Suprapubic skin (tissue), 4 donors: ENCODE measurements at regions not wholly inside any gene's neighbourhood (a gene's known extent, or its start where the extent isn't known, plus 50 kb on each side); places are given as distances from the start of the nearest gene placed in this dataset.
"Not testable (repeated sequence)": the region's sequence is repeated elsewhere in the genome, so short reads cannot be mapped to it uniquely, and the experiment has no call there.

ENCODE experiments used
- DNase-seq, 2 donors: peaks; one replicate each; pipeline ENCODE4 v3.0.0-alpha.2; 2019; ENCODE audit warnings: low spot score in 2 of 2
- H3K27ac ChIP-seq: fragments of 200-600 bp; sonication (generic); one replicate; pipeline ENCODE4 v1.5.1; 2019
- H3K27me3 ChIP-seq: fragments of 200-600 bp; sonication (generic); one replicate; pipeline ENCODE4 v1.5.1; 2019
- H3K36me3 ChIP-seq: fragments of 200-600 bp; sonication (generic); one replicate; pipeline ENCODE4 v1.5.1; 2019
- H3K4me1 ChIP-seq: fragments of 200-600 bp; sonication (generic); one replicate; pipeline ENCODE4 v1.5.1; 2019
- H3K4me3 ChIP-seq: fragments of 200-600 bp; sonication (generic); one replicate; pipeline ENCODE4 v1.5.1; 2019; ENCODE audit warnings: mild to moderate bottlenecking
- H3K9me3 ChIP-seq: fragments of 200-600 bp; sonication (generic); one replicate; pipeline ENCODE4 v1.5.1; 2019
- CTCF ChIP-seq, 2 donors: fragments of 200-600 bp in 1 of 2; fragments of 450-650 bp in 1 of 2; sonication (generic) in 1 of 2; IDR thresholded peaks; one replicate each; pipeline ENCODE4 v1.5.1; 2016 to 2019; ENCODE audit warnings: antibody characterized with exemption in 2 of 2, mild to moderate bottlenecking in 1 of 2, moderate library complexity in 1 of 2
- EP300 ChIP-seq: sonication (generic); formaldehyde crosslinking; IDR thresholded peaks from one replicate; pipeline ENCODE4 v1.6.1; 2017; ENCODE audit warnings: antibody characterized with exemption
- POLR2A ChIP-seq, 2 donors: fragments of 450-650 bp; IDR thresholded peaks; one replicate each; pipeline ENCODE4 v1.6.1; 2017; ENCODE audit warnings: antibody characterized with exemption in 2 of 2, mild to moderate bottlenecking in 2 of 2, moderate library complexity in 2 of 2
- POLR2AphosphoS5 ChIP-seq, 3 donors: sonication (generic); formaldehyde crosslinking; IDR thresholded peaks; one replicate each; pipeline ENCODE4 v1.6.1; 2017; ENCODE audit warnings: antibody characterized with exemption in 3 of 3
- WGBS: methylation state at CpG from one replicate; pipeline ENCODE4 v1.1.5; 2018; 5-methylcytosine and 5-hydroxymethylcytosine counted together

- Histone ChIP-seq H3K36me3 (no peaks in the 10 kb centered on the region), H3K9me3 (no peaks in the 10 kb centered on the region), H3K27me3 (no peaks in the 10 kb centered on the region), H3K27ac (no peak overlapping the region), H3K4me3 (no peak overlapping the region), H3K4me1 (no peaks in the 10 kb centered on the region)
- WGBS = 73% methylated on average over 3 of the region's 3 CpGs
- TF ChIP-seq CTCF (IDR thresholded peaks at IDR 0.05) (no peak), EP300 (no peak), POLR2AphosphoS5 (IDR thresholded peaks at IDR 0.05) (no peak), POLR2A (IDR thresholded peaks at IDR 0.05) (no peak)
- DNase-seq = no peak
Observed at GRCh38 chr9:32171339-32171738, 213.1 kb upstream of the ACO1 start.

- Histone ChIP-seq H3K9me3 (no peaks in the 10 kb centered on the region), H3K4me3 (no peak overlapping the region), H3K36me3 (no peaks in the 10 kb centered on the region), H3K27me3 (no peaks in the 10 kb centered on the region), H3K4me1 (no peaks in the 10 kb centered on the region), H3K27ac (no peak overlapping the region)
- no peak for DNase-seq
- TF ChIP-seq EP300 (no peak), POLR2AphosphoS5 (IDR thresholded peaks at IDR 0.05) (no peak), CTCF (IDR thresholded peaks at IDR 0.05) (no peak), POLR2A (IDR thresholded peaks at IDR 0.05) (no peak)
Observed at GRCh38 chr9:32172256-32172655, 212.2 kb upstream of the ACO1 start.

- Histone ChIP-seq H3K4me1 (no peaks in the 10 kb centered on the region), H3K36me3 (no peaks in the 10 kb centered on the region), H3K27me3 (no peaks in the 10 kb centered on the region), H3K4me3 (no peak overlapping the region), H3K27ac (no peak overlapping the region), H3K9me3 (no peaks in the 10 kb centered on the region)
- WGBS = 74% methylated on average over 3 of the region's 3 CpGs
- no peak for TF ChIP-seq POLR2A (IDR thresholded peaks at IDR 0.05)
- TF ChIP-seq POLR2AphosphoS5 (IDR thresholded peaks at IDR 0.05) = no peak
- TF ChIP-seq EP300 = no peak
- DNase-seq = no peak
Observed at GRCh38 chr9:32177396-32177795, 207.0 kb upstream of the ACO1 start.

- TF ChIP-seq POLR2A (IDR thresholded peaks at IDR 0.05) (no peak), POLR2AphosphoS5 (IDR thresholded peaks at IDR 0.05) (no peak), CTCF (IDR thresholded peaks at IDR 0.05) (no peak), EP300 (no peak)
- Histone ChIP-seq H3K4me3 (no peak overlapping the region), H3K4me1 (no peaks in the 10 kb centered on the region), H3K27me3 (no peaks in the 10 kb centered on the region), H3K27ac (no peak overlapping the region), H3K9me3 (no peaks in the 10 kb centered on the region), H3K36me3 (no peaks in the 10 kb centered on the region)
- no peak for DNase-seq
- 58% methylated on average over 1 of the region's 1 CpG for WGBS
Observed at GRCh38 chr9:32180597-32180996, 203.8 kb upstream of the ACO1 start.

- no peak for TF ChIP-seq CTCF (IDR thresholded peaks at IDR 0.05)
- TF ChIP-seq POLR2AphosphoS5 (IDR thresholded peaks at IDR 0.05) = no peak
- TF ChIP-seq POLR2A (IDR thresholded peaks at IDR 0.05) = no peak
- TF ChIP-seq EP300 = no peak
- H3K4me3 ChIP-seq = no peak overlapping the region
- no peak for DNase-seq
- H3K27me3 ChIP-seq = no peaks in the 10 kb centered on the region
- no peaks in the 10 kb centered on the region for H3K4me1 ChIP-seq
- no peaks in the 10 kb centered on the region for H3K9me3 ChIP-seq
- no peaks in the 10 kb centered on the region for H3K36me3 ChIP-seq
- H3K27ac ChIP-seq = no peak overlapping the region
Observed at GRCh38 chr9:32200241-32200640, 184.2 kb upstream of the ACO1 start.

GRCh38 chr9:32200896-32201295, 183.5 kb upstream of the ACO1 start:
- no peaks in the 10 kb centered on the region for H3K9me3 ChIP-seq
- H3K4me1 ChIP-seq = no peaks in the 10 kb centered on the region
- no peak overlapping the region for H3K4me3 ChIP-seq
- H3K36me3 ChIP-seq = no peaks in the 10 kb centered on the region
- TF ChIP-seq CTCF (IDR thresholded peaks at IDR 0.05) (no peak), POLR2AphosphoS5 (IDR thresholded peaks at IDR 0.05) (no peak), EP300 (no peak), POLR2A (IDR thresholded peaks at IDR 0.05) (no peak)
- H3K27ac ChIP-seq = no peak overlapping the region
- H3K27me3 ChIP-seq = no peaks in the 10 kb centered on the region
- DNase-seq = no peak

GRCh38 chr9:32209164-32209563, 175.3 kb upstream of the ACO1 start:
- WGBS = 56% methylated on average over 3 of the region's 3 CpGs
- not testable (repeated sequence) for H3K27me3 ChIP-seq, H3K4me1 ChIP-seq, H3K36me3 ChIP-seq, DNase-seq, H3K9me3 ChIP-seq, H3K27ac ChIP-seq, H3K4me3 ChIP-seq
